ENCODE measurements at regions not wholly inside any gene's neighbourhood (a gene's known extent, or its start where the extent isn't known, plus 50 kb on each side); places are given as distances from the start of the nearest gene placed in this dataset.

- H3K9me2 ChIP-seq, result no peaks in the 10 kb centered on the region
- no peak overlapping the region for H3K4me2 ChIP-seq
- CTCF ChIA-PET, result interaction anchor here (0.7 kb wide), 1 partner anchor 12 kb away, joined by 3 read pairs; no protein-coding TSS in a partner anchor
- H3K79me2 ChIP-seq (ENCODE audit: insufficient read depth), result peaks cover 58% of the 10 kb centered on the region; the same call in 1 of the 2 replicates
- no peak overlapping the region for H3K9ac ChIP-seq
- POLR2A ChIA-PET, result no interaction called here
- no peaks in the 10 kb centered on the region for H3K36me3 ChIP-seq (replicated peaks in 1 of 2; ENCODE audit: control insufficient read depth in 1 of 2, insufficient read depth in 2 of 2, low read length in 1 of 2)
- TF ChIP-seq ELF1 (IDR thresholded peaks at IDR 0.05) (no peak), SIN3A (IDR thresholded peaks at IDR 0.05; ENCODE audit: borderline replicate concordance, low read depth, low read length) (no peak), USF2 (IDR thresholded peaks at IDR 0.05; ENCODE audit: borderline replicate concordance, low read depth, low read length) (no peak), POLR2AphosphoS5 (IDR thresholded peaks at IDR 0.05; ENCODE audit: low read depth, low read length) (no peak), MEF2A (IDR thresholded peaks at IDR 0.05; ENCODE audit: borderline replicate concordance, low read depth) (no peak), GABPA (IDR thresholded peaks at IDR 0.05; ENCODE audit: low read depth) (no peak), CTCF (IDR thresholded peaks at IDR 0.05) (no peak), RFX5 (IDR thresholded peaks at IDR 0.05; ENCODE audit: low read length) (no peak), EZH2phosphoT487 (IDR thresholded peaks at IDR 0.05; ENCODE audit: borderline replicate concordance, low read depth) (no peak), FOXJ3 (CRISPR knock-in tag; IDR thresholded peaks at IDR 0.05) (no peak), TAF1 (IDR thresholded peaks at IDR 0.05; ENCODE audit: borderline replicate concordance, low read depth, low read length) (no peak), CHD2 (IDR thresholded peaks at IDR 0.05; ENCODE audit: low read length, partially characterized antibody) (no peak), RXRA (IDR thresholded peaks at IDR 0.05; ENCODE audit: borderline replicate concordance, low read depth) (no peak), USF1 (IDR thresholded peaks at IDR 0.05; ENCODE audit: borderline replicate concordance, low read depth) (no peak), RCOR1 (IDR thresholded peaks at IDR 0.05; ENCODE audit: low read length) (no peak), JUND (IDR thresholded peaks at IDR 0.05) (no peak), MAX (IDR thresholded peaks at IDR 0.05; ENCODE audit: low read depth) (no peak)
- TF ChIP-seq, protein P1, sequence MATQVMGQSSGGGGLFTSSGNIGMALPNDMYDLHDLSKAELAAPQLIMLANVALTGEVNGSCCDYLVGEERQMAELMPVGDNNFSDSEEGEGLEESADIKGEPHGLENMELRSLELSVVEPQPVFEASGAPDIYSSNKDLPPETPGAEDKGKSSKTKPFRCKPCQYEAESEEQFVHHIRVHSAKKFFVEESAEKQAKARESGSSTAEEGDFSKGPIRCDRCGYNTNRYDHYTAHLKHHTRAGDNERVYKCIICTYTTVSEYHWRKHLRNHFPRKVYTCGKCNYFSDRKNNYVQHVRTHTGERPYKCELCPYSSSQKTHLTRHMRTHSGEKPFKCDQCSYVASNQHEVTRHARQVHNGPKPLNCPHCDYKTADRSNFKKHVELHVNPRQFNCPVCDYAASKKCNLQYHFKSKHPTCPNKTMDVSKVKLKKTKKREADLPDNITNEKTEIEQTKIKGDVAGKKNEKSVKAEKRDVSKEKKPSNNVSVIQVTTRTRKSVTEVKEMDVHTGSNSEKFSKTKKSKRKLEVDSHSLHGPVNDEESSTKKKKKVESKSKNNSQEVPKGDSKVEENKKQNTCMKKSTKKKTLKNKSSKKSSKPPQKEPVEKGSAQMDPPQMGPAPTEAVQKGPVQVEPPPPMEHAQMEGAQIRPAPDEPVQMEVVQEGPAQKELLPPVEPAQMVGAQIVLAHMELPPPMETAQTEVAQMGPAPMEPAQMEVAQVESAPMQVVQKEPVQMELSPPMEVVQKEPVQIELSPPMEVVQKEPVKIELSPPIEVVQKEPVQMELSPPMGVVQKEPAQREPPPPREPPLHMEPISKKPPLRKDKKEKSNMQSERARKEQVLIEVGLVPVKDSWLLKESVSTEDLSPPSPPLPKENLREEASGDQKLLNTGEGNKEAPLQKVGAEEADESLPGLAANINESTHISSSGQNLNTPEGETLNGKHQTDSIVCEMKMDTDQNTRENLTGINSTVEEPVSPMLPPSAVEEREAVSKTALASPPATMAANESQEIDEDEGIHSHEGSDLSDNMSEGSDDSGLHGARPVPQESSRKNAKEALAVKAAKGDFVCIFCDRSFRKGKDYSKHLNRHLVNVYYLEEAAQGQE (IDR thresholded peaks at IDR 0.05; ENCODE audit: low read depth, low read length), result no peak
- TF ChIP-seq, protein P2, sequence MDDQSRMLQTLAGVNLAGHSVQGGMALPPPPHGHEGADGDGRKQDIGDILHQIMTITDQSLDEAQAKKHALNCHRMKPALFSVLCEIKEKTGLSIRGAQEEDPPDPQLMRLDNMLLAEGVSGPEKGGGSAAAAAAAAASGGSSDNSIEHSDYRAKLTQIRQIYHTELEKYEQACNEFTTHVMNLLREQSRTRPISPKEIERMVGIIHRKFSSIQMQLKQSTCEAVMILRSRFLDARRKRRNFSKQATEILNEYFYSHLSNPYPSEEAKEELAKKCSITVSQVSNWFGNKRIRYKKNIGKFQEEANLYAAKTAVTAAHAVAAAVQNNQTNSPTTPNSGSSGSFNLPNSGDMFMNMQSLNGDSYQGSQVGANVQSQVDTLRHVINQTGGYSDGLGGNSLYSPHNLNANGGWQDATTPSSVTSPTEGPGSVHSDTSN (IDR thresholded peaks at IDR 0.05), result no peak
- H3F3A ChIP-seq (replicated peaks; ENCODE audit: insufficient read depth), result peaks cover 16% of the 10 kb centered on the region
- H4K20me1 ChIP-seq (ENCODE audit: insufficient read depth), result no peaks in the 10 kb centered on the region
- WGBS (ENCODE audit: low lambda C conversion rate), result 90% methylated on average over 7 of the region's 7 CpGs
- no peaks in the 10 kb centered on the region for H3K27me3 ChIP-seq (ENCODE audit: insufficient read depth)
- H3K4me3 ChIP-seq (ENCODE audit: low read depth in 2 of 2, low read length in 1 of 2), result no peak overlapping the region
- no peak for DNase-seq
- peaks cover 4 to 21% of the 10 kb centered on the region in 2 experiments; a peak in 3 of 4 replicates for H3K4me1 ChIP-seq (ENCODE audit: control insufficient read depth in 1 of 2, insufficient read depth in 2 of 2, low read depth in 1 of 2, low read length in 1 of 2)
- no peak overlapping the region for H3K27ac ChIP-seq (ENCODE audit: low read depth in 2 of 2, low read length in 1 of 2)
- no peak overlapping the region for H2AFZ ChIP-seq (ENCODE audit: low read depth)
- no peaks in the 10 kb centered on the region for H3K9me3 ChIP-seq
Measured at GRCh38 chr2:216320852-216321251, 51.4 kb downstream of the MARCHF4 start.

All from SK-N-SH (cell line).